Astrocyte (in vitro differentiated cells and primary cell): ENCODE measurements at regions not wholly inside any gene's neighbourhood (a gene's known extent, or its start where the extent isn't known, plus 50 kb on each side); places are given as distances from the start of the nearest gene placed in this dataset.

Source experiments
- DNase-seq: peaks from one replicate; pipeline ENCODE4 v3.0.0-alpha.2; 2010; ENCODE audit warnings: low read depth
- FAIRE-seq: peaks from 2 replicates; lab custom pipeline; 2011; peaks lifted over from hg19 to GRCh38; lab: Jason Lieb, UNC
- H2AFZ ChIP-seq: 2 replicates; pipeline ENCODE4 v1.6.0; 2012; ENCODE audit warnings: low read depth, low read length, inconsistent platforms
- H3K27ac ChIP-seq: 2 replicates; pipeline ENCODE4 v1.5.1; 2011; ENCODE audit warnings: low read depth, low read length, inconsistent platforms
- H3K27me3 ChIP-seq: 2 replicates; pipeline ENCODE4 v1.6.0; 2011; ENCODE audit warnings: low read length, inconsistent platforms; ENCODE audit not compliant: insufficient read depth
- H3K36me3 ChIP-seq: 2 replicates; pipeline ENCODE4 v1.5.1; 2011; ENCODE audit warnings: low read length, inconsistent platforms; ENCODE audit not compliant: insufficient read depth
- H3K4me1 ChIP-seq: 2 replicates; pipeline ENCODE4 v1.5.1; 2011; ENCODE audit warnings: low read length, inconsistent platforms; ENCODE audit not compliant: insufficient read depth
- H3K4me2 ChIP-seq: 2 replicates; pipeline ENCODE4 v1.6.0; 2012; ENCODE audit warnings: low read length, inconsistent platforms
- H3K4me3 ChIP-seq: 2 replicates; pipeline ENCODE4 v1.5.1; 2011; ENCODE audit warnings: low read depth, mild to moderate bottlenecking, low read length, inconsistent platforms; ENCODE audit not compliant: insufficient read depth
- H3K79me2 ChIP-seq: 2 replicates; pipeline ENCODE4 v1.6.0; 2012; ENCODE audit warnings: mild to moderate bottlenecking, low read length, inconsistent platforms; ENCODE audit not compliant: insufficient read depth
- H3K9ac ChIP-seq: 2 replicates; pipeline ENCODE4 v1.6.0; 2012; ENCODE audit warnings: mild to moderate bottlenecking, low read length, inconsistent platforms
- H3K9me3 ChIP-seq: 2 replicates; pipeline ENCODE4 v1.5.1; 2012; ENCODE audit warnings: low read depth, mild to moderate bottlenecking, low read length, inconsistent platforms; ENCODE audit not compliant: insufficient read depth
- H4K20me1 ChIP-seq: 2 replicates; pipeline ENCODE4 v1.6.0; 2012; ENCODE audit warnings: low read length, inconsistent platforms; ENCODE audit not compliant: insufficient read depth
- H3K27ac Mint-ChIP-seq: one replicate; pipeline ENCODE4 v1.8.0; 2021; ENCODE audit warnings: mild to moderate bottlenecking, mixed read lengths; ENCODE audit not compliant: unreplicated experiment
- H3K27me3 Mint-ChIP-seq: one replicate; pipeline ENCODE4 v1.8.0; 2021; ENCODE audit warnings: low read depth, mixed read lengths; ENCODE audit not compliant: unreplicated experiment
- H3K36me3 Mint-ChIP-seq: one replicate; pipeline ENCODE4 v1.8.0; 2021; ENCODE audit warnings: low read depth, mixed read lengths; ENCODE audit not compliant: unreplicated experiment
- H3K4me1 Mint-ChIP-seq: one replicate; pipeline ENCODE4 v1.8.0; 2021; ENCODE audit warnings: low read depth, mixed read lengths; ENCODE audit not compliant: unreplicated experiment
- H3K4me3 Mint-ChIP-seq: one replicate; pipeline ENCODE4 v1.8.0; 2021; ENCODE audit warnings: mild to moderate bottlenecking, moderate library complexity, mixed read lengths; ENCODE audit not compliant: unreplicated experiment
- H3K9me3 Mint-ChIP-seq: one replicate; pipeline ENCODE4 v1.8.0; 2021; ENCODE audit warnings: mild to moderate bottlenecking, mixed read lengths; ENCODE audit not compliant: unreplicated experiment
- CTCF ChIP-seq: IDR thresholded peaks from 2 replicates; pipeline ENCODE4 v1.5.1; 2011; ENCODE audit warnings: low read depth, mild to moderate bottlenecking, inconsistent platforms, low read length, moderate library complexity; ENCODE audit not compliant: insufficient read depth
- EZH2 ChIP-seq: IDR thresholded peaks from 2 replicates; pipeline ENCODE4 v1.6.1; 2012; ENCODE audit warnings: mild to moderate bottlenecking, low read length, inconsistent platforms; ENCODE audit not compliant: insufficient read depth

DNA sequence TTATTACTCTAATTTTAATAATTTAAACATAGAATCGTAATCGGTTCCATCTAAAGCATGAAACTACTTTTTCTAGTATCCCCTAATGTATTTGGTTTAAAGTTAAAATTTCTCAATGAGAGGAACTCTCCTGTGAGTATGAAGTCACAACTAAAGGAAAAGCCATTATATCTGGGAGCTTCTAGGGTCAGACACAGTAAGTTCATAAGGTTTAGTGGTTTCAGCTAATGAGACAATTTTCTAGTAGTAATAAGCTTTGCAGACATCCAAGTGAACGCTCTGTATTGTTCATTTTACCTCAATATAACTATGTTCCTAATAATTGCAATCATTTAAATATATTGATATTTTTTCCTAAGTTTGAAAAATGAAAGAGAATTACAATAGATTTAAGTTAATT is 364.4 kb upstream of the CDH9 start:
- Histone ChIP-seq H3K4me3 (no peak overlapping the region), H3K9ac (no peak overlapping the region), H3K79me2 (no peaks in the 10 kb centered on the region), H4K20me1 (no peaks in the 10 kb centered on the region), H3K27ac (no peak overlapping the region), H3K9me3 (no peaks in the 10 kb centered on the region), H2AFZ (no peak overlapping the region), H3K4me1 (no peaks in the 10 kb centered on the region), H3K36me3 (no peaks in the 10 kb centered on the region), H3K4me2 (no peak overlapping the region), H3K27me3 (no peaks in the 10 kb centered on the region)
- Mint-ChIP-seq H3K9me3 (peaks cover 3% of the 10 kb centered on the region), H3K4me1 (peaks cover 3% of the 10 kb centered on the region), H3K27me3 (no peaks in the 10 kb centered on the region), H3K27ac (no peak overlapping the region), H3K36me3 (no peaks in the 10 kb centered on the region), H3K4me3 (no peak overlapping the region)
- no peak for DNase-seq
- TF ChIP-seq CTCF = no peak
- no peak for TF ChIP-seq EZH2
- no peak for FAIRE-seq

- no peak for FAIRE-seq
- Histone ChIP-seq H3K36me3 (no peaks in the 10 kb centered on the region), H2AFZ (no peak overlapping the region), H3K27ac (no peak overlapping the region), H3K9ac (no peak overlapping the region), H3K27me3 (no peaks in the 10 kb centered on the region), H3K79me2 (no peaks in the 10 kb centered on the region), H4K20me1 (no peaks in the 10 kb centered on the region), H3K4me3 (no peak overlapping the region), H3K9me3 (no peaks in the 10 kb centered on the region), H3K4me1 (no peaks in the 10 kb centered on the region), H3K4me2 (no peak overlapping the region)
- no peak overlapping the region for H3K27ac Mint-ChIP-seq
- DNase-seq = no peak
- H3K27me3 Mint-ChIP-seq = no peaks in the 10 kb centered on the region
- no peaks in the 10 kb centered on the region for H3K4me1 Mint-ChIP-seq
- no peak for TF ChIP-seq CTCF
- no peak for TF ChIP-seq EZH2
- H3K9me3 Mint-ChIP-seq = peaks cover 3% of the 10 kb centered on the region
- no peak overlapping the region for H3K4me3 Mint-ChIP-seq
- no peaks in the 10 kb centered on the region for H3K36me3 Mint-ChIP-seq
Observed at GRCh38 chr5:27396998-27397397, 358.6 kb upstream of the CDH9 start.

DNA sequence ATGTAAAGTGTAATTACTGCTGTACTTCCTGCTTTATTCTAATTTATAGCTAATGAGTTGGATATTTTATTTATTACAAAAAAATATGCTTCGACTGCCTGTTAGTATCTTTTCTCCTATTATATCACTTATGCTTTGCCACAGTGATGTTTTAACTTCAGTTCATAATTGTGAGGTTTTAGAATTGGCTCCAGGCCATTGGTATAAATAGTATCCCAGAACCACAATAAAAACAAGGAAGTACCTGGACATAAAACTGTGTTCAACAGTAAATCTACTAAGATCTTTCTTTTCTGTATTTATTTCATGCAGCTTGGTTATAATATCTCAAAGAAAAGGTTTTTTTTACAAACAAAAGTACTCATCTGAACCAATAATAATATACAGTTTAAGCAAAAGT is 354.3 kb upstream of the CDH9 start:
- Histone ChIP-seq H3K4me1 (no peaks in the 10 kb centered on the region), H3K4me3 (no peak overlapping the region), H3K27me3 (no peaks in the 10 kb centered on the region), H3K36me3 (no peaks in the 10 kb centered on the region), H3K4me2 (no peak overlapping the region), H3K79me2 (no peaks in the 10 kb centered on the region), H4K20me1 (no peaks in the 10 kb centered on the region), H3K27ac (no peak overlapping the region), H3K9ac (no peak overlapping the region), H3K9me3 (no peaks in the 10 kb centered on the region), H2AFZ (no peak overlapping the region)
- Mint-ChIP-seq H3K4me3 (no peak overlapping the region), H3K27ac (no peak overlapping the region), H3K27me3 (no peaks in the 10 kb centered on the region), H3K4me1 (no peaks in the 10 kb centered on the region), H3K9me3 (no peaks in the 10 kb centered on the region), H3K36me3 (no peaks in the 10 kb centered on the region)
- DNase-seq (no peak), FAIRE-seq (no peak)
- no peak for TF ChIP-seq EZH2
- TF ChIP-seq CTCF = no peak
